DMS53 treated with DMSO at 0.1 percent for 48 hours (cell line): ENCODE measurements at regions not wholly inside any gene's neighbourhood (a gene's known extent, or its start where the extent isn't known, plus 50 kb on each side); places are given as distances from the start of the nearest gene placed in this dataset.
"Not testable (repeated sequence)": the region's sequence is repeated elsewhere in the genome, so short reads cannot be mapped to it uniquely, and the experiment has no call there.

Experiments used
- DNase-seq: peaks from one replicate; lab custom pipeline; 2025; ENCODE audit not compliant: unreplicated experiment; lab: John Stamatoyannopoulos, UW

DNA sequence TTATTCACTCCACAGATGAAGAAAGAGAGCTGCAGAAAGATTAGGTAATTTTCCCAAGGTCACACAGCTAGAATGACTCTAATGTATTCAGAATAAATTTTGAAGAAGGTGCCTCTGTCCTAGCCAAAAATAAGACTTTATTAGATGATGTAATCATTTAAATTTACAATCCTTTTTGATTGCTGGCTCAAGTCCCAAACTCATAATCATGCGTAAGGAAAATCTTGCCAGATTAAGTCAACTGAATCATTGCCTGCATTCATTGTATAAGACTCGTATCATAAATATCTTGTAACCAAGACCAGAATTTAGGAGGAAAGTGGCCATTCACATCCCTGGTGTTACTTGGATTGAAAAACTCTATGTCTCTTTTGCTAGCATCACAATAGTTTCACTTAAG, 53.1 kb upstream of the STK39 start:
- no peak for DNase-seq

DNA sequence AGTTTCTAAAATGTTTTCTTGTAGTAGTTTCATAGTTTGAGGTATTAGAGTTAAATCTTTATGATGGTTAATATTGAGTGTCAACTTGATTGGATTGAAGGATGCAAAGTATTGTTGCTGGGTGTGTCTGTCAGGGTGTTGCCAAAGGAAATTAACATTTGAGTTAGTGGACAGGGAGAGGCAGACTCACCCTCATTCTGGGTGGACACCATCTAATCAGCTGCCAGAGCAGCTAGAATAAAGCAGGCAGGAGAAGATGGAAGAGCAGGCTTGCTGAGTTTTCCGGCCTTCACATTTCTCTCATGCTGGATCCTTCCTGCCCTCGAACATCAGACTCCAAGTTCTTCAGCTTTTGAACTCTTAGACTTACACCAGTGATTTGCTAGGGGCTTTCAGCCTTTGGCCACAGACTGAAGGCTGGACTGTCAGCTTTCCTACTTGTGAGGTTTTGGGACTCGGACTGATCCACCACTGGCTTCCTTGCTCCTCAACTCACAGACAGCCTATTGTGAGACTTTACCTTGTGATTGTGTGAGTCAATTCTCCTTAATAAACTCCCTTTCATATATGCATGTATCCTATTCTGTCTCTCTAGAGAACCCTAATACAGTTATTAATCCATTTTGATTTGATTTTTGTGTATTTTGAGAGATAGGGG, 56.8 kb upstream of the STK39 start:
- no peak for DNase-seq

DNA sequence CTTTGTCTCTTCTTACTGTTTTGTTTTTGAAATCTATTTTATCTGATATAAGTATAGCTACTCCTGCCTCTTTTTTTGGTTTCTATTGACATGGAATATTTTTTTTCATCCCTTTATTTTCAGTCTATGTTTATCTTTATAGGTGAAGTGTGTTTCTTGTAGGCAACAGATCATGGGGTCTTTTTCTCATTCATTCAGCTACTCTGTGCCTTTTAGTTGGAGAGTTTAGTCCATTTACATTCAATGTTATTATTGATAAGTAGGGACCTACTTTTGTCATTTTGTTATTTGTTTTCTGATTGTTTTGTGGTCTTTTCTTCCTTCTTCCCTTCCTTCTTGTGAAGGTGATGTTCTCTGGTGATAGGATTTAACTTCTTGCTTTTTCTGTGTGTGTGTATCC, 60.0 kb upstream of the STK39 start:
- no peak for DNase-seq

GRCh38 chr2:168310580-168310979, 63.2 kb upstream of the STK39 start:
- no peak for DNase-seq

GRCh38 chr2:168311261-168311910, 64.0 kb upstream of the STK39 start:
- peak; percentile 64 for DNase-seq

GRCh38 chr2:168312036-168312822, 64.8 kb upstream of the STK39 start:
- no peak for DNase-seq

- DNase-seq: no peak
Observed at GRCh38 chr2:168314236-168314635, 66.8 kb upstream of the STK39 start.

DNA sequence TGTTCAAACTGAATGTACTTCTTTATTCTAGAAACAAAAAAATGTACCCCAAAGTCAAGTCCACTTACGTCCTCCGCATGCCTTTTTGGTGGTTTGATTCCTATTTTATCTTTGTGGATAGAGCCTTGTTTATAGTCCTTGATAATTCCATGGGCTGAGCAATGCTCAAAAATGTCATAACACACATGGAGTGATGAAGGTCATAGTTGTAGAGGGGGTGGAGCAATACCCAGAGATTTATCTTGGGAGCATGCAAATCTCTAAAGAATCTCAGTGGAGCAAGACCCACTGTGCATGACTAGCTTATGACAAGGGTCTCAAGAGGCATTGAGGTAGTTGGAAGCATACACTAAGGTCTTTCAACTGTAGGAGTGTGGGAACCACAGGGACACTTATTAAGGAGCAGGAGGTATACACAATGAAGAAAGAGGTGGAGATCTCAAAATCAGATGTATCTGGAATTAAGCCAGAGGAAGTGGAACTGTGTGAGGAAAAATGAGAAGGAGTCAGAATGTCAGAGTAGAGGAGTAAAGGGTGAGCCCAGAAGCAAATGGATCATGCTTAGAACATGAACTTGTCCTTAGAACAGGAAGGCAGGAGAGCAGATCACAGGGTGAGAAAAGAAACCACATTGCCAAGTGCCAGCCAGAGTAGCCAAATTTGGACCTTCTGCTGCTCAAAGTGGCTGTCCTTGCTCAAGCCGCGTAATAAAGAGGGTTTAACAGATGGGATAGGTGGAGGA, 68.1 kb upstream of the STK39 start:
- DNase-seq: no peak

- DNase-seq: no peak
Observed at GRCh38 chr2:168316073-168316440, 68.7 kb upstream of the STK39 start.

DNA sequence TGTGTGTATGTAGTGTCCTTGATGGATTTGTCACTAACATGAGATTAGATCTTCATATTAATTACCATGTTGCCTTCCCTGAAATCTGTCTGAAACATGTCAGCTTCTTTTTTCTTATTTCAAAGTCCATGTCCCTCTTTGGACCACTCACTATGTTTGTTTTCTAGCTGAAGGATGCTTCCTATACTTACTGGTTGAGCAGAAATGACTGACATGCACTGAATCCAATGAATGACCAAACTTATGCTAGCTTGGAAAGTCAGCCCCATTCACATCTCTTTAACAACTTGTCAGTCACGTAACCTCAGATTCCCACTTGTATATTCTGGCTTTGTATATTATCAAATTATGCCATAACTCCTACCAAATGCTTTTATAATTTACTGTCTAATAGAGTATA, 69.9 kb upstream of the STK39 start:
- no peak for DNase-seq

DNA sequence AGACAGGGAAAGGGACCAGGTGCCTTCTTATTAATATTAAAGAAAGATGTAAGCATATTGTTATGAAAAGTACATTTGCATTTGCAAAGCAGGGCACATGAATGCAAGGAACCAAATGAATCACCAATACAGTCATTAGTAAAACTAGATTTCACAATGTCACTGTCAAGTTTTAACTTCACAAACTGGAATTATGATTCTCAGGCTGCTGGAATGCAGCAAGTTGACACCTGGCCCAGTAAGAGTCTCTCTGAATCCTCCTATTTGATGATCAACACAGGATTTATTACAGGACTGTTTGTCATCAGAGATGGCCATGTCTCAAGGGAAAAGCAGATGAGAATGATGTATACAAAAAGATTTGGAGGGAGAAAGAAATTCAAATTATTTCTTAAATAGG, 72.9 kb upstream of the STK39 start:
- no peak for DNase-seq

GRCh38 chr2:168322325-168323007, 75.1 kb upstream of the STK39 start:
- DNase-seq: no peak

- DNase-seq: no peak
Observed at GRCh38 chr2:168323529-168324021, 76.2 kb upstream of the STK39 start.

- no peak for DNase-seq
Observed at GRCh38 chr2:168326572-168326971, 79.2 kb upstream of the STK39 start.

GRCh38 chr2:168327328-168327727, 79.9 kb upstream of the STK39 start:
- DNase-seq: no peak

DNA sequence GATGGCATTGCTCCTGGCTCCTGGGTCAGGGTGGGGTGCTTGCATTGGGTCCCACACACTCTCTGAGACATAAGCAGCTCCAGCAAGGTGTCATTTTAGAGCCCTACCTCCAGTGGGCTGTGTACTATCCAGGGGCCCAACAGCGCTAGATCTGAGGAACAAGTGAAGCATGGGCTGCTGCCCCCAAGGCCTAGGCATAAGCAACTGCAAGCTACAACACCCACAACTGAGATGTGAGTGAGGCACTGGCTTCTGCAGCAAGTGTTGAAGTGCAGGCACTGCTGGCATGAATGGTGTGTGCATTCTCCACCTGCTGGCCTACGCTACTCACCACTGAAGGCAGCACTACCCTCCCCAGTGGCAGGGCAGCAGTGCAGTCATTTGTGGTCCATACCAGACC, 81.0 kb upstream of the STK39 start:
- no peak for DNase-seq

GRCh38 chr2:168330624-168331423, 83.4 kb upstream of the STK39 start:
- DNase-seq: no peak

DNA sequence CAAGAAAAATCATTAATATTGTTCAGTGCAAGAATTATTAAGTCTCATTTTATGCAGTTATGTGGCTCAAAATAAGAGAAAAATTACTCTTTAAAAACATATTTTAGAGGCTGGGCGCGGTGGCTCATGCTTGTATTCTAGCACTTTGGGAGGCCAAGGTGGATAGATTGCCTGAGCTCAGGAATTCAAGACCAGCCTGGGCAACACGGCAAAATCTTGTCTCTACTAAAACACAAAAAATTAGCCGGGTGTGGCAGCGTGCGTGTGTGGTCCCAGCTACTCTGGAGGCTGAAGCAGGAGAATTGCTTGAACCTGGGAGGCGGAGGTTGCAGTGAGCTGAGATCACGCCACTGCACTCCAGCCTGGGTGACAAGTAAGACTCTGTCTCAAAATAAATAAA, 87.9 kb upstream of the STK39 start:
- DNase-seq: not testable (repeated sequence)

DNA sequence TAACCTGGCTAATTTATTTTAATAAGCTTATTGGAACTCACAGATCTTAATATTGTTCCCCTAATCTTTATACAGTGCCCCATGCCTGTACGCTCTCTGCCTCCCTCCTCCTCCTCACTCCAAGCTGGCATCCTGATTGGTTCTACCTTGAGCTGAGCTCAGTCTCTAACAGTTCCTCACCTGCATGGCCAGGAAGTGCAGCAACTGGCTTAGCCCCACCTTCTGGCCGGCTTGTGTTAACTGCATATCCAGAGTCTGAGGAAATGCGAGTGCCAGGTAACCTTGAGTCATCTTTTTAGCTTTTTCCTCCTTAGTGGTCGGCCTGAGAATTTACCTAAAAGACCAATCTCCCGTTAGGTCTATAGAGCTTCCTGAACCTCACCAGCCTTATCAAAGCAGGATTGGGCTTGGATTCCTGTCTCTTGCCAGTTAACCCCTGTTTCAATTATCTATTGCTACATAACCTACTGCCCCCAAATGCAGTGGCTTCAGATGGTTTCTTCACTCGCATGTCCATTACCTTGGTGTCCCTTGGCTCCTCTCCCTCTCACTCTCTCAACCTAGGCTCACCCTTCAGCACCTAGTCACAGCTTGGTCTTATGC, 89.5 kb upstream of the STK39 start:
- peak; percentile 92 for DNase-seq

GRCh38 chr2:168338292-168338691, 90.9 kb upstream of the STK39 start:
- no peak for DNase-seq
